HG03342 (cell line): ENCODE measurements at regions not wholly inside any gene's neighbourhood (a gene's known extent, or its start where the extent isn't known, plus 50 kb on each side); places are given as distances from the start of the nearest gene placed in this dataset.
"Not testable (repeated sequence)": the region's sequence is repeated elsewhere in the genome, so short reads cannot be mapped to it uniquely, and the experiment has no call there.

Experiments
- ATAC-seq: cut with Tn5 transposase; IDR thresholded peaks from one replicate; pipeline ENCODE4 v1.9.1; 2021; ENCODE audit warnings: mild to moderate bottlenecking, moderate library complexity; ENCODE audit not compliant: unreplicated experiment

DNA sequence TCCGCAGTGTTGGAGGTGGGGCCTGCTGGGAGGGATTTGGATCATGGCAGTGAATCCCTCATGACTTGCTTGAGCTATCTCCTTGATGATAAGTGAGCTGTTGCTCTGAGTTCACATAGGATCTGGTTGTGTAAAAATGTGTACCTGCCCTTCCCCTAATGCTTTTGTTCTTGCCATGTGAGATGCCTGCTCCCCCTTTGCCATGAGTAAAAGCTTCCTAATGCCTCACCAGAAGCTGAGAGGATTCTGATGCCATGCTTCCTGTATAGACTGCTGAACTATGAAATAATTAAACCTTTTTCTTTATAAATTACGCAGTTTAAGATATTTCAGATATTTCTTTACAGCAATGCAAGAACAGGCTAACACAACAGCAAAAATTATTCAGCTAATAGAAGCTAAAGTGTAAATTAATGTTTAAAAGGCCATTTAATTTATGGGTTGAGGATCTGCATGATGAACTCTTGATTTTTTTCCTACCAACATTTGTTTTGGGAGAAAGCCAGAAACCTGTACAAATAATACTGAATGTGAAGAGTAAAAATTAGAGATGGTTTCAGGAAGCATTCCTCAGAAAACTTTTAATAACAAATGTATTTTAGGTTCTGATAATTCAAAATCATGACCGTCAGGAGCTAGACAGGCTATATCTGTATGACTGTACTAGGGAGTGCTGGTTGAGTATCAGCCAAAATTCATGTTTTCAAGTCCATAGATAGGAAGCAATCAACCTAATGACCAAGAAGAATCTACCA is 177.5 kb upstream of the GRIA4 start:
- ATAC-seq, result no peak

DNA sequence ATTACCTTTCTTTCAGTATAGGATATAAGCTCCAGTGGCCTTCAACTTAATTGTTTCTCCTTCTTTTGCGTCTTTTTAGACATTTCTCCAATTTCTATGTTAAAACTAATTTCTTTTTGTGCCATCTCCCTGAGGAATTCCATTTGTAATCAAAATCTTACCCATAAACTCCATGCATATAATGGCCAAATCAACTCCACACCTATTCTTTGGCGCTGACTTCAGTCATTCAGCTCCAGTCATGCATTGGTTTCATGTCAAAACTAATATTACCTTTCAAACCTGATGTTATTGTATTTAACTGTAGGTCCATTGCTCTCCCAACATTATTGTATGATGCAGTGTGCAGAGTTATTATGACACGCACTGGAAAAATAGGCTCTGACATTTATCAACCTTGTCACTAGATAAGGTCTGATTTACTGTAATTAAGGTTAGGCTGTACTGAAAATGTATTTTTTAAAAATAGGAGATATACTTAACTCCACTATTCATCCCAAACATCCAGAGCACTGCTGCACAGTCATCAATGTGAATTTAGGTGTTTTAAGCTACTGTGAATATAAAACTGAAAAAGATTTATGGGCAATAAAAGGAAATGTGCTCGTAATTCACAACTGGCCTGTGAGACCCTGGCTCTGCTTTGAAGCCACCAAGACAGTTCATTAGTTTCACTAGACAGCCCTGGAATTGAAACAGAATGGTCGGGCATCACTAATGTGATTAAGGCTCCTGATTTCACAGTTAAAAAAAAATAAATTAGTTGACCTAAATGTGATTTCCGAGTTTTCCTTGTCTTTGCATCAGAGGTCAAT is 180.6 kb upstream of the GRIA4 start:
- ATAC-seq, result no peak

DNA sequence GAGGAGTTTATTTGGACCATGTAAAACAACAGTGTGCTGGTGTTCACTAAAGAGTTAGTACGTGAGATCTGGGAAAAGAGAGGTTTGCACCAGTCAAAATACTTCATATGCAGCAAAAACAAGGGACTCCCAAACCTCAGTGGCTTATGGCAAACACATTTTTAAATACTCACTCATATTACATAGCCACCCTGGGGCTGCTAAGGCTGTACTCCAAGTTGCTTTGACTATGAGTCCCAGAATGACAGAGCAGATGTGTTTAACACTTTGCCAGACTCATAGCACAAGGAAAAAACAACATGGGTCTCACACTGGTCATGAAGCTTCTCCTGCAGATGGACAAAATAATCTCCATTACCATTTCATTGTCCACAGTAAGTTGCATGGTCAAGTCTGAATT is 202.8 kb upstream of the GRIA4 start:
- ATAC-seq, result no peak

DNA sequence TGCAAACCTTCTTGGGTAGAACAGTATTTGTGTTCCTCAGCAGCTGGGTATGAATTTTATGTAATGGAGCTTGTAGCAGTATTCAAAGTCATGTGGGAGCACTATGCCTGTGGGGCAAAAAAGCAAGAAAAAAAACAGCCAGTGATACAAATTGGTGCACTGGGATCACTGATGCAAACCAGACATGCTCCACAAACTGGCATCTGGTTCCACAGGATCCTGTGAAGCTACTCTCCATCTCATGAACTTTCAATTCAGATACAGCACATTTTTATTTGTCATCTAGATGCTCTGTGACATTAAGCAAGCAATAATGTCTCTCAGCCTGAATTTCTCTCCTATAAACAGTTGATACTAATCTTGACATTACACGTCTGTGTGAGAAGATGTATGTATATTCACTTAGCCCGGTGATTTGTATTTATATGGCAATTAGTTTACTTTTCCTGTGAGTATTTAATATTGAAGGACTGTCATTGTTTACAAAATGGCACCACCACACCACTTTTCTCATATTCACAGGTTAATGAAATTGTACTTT is 208.5 kb upstream of the GRIA4 start:
- no peak for ATAC-seq

DNA sequence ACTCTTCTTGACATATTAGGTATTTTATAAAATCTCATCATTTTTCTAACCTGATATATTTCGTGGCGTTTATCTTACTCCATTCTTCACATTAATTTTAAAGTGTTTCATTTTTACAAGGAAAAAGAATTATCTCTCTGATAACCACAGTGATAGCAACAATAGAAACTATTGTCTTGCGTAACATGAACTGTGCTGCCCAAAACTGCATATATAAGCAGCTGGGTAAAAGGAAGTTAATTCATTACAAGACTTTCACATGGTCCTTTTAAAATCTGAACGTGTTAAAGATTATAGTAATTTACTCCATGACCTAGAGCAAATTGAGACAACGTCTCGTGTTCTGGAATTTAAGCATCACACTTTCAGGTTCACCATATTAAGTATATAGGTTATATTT is 210.4 kb upstream of the GRIA4 start:
- no peak for ATAC-seq

DNA sequence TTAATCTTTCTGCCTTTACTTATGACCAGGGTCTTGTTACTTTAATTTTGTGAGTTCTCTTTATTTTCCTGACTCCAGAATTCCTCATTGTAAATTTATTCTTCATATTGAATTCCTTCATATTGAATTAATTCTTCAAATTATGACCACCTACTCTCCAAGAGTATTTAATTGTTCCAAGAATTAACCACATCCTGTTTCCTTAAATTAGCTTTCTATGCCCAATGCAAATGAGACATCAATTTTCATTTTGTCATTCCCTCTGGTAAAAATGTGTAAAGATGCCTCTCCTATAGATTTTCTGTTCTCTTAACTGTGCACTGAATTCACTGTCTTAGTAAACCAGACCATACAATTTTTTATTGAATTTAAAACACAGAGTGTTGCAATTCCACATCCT is 211.2 kb upstream of the GRIA4 start:
- ATAC-seq, result no peak

DNA sequence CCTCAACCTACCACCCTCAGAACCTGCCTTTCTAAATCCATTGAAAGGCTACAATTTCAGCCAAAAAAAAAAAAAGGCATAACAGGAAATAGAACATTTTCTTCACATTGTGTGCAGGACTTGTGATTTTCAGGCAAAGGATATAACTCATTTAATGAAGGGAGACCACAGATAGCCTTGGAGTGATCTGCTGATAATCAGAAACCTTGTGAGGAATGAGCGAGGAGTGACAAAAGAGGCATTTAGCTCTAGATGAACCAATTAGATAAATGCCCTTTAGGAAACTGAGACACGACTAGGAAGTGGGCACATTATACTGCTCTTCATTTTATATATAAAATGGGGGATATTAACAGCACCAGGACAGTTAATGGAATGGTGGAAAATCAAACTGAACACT is 216.5 kb upstream of the GRIA4 start:
- no peak for ATAC-seq

DNA sequence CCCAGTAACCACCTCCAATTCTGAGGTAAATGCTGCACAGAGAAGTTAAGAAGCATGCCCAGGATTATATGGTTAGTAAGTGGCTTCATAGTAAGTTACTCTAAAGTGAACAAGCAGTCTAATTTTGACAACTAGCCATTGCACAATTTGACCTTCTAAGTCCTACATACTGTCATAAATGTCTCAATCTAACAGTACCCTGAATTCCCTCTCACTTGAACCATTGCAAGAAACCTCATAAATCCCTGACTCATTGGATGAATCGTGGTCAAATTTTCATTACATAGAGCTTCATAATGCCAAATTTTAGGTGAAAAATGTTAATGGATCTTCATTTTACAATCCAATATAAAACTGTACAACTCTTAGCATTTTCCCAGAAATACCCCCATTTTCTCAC is 217.3 kb upstream of the GRIA4 start:
- ATAC-seq, result no peak

DNA sequence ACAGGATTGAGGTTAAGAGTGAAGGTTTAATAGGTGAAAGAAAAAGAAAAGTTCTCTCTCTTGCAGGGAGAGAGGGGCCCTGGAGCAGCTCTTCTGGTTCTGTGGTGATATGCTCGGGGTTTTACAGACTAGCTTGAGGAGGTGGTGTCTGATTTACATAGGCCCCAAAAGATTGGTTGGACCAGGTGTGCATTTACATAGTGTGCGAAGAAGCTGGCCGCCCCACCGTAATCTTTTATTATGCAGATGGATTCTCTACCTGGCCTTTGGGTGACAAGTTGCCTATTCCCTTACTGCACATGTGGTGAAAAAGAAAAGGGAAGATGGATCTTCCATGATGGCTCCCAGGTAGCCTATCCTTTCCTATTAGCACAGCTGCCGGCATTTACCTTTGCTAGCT is 219.9 kb upstream of the GRIA4 start:
- no peak for ATAC-seq

DNA sequence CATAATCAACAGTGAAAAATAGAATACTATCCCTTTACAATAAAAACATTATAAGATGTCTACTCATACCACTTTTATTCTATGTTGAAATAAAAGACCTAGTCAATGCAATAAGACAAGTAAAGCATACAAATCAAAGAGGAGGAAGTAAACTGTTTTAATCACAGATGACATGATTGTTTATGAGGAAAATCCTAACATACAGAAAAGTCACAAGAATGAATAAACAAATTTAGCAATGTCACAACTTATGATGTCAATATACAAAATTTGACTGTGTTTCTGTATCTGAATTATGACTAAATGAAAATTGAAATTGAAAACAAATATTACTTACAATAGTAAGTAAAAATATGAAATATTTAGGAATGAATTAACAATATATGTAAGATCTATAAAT is 221.9 kb upstream of the GRIA4 start:
- ATAC-seq, result no peak

DNA sequence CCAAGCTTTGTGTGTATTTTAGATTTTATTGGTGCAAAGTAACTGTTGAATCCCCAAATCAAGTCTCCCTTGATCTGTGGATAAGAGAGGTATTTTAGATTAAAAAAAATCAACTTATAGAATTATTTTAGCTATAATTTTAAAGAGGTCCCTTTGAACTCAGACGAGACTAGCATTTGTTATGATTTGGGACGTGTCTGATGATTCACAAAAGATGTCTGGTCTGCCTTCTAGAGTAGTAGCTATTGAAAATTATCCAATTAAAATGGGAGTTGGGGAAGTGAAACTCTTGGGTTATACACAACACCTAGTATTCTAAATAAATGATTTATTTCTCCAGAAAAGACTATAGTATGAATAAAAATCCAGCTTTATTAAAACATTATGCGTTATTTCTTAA is 227.9 kb upstream of the GRIA4 start:
- no peak for ATAC-seq

DNA sequence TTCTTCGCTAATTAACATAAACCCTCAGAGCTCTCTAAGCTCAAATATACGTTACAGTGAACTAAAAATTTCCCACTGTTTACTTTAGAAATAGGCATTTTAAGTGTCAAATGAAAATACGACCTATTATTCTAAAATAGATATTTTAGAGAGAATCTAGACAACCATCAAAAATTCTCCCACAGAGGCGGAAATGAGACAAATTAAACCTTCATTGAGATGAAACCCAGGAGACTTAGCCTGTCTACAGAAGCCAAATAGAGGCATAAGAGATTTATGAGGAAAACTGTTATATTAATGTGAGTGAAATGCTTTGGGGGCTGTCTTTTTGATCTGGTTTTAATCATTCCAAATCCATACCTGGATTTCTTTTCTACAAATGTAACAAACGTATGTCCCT is 232.0 kb upstream of the GRIA4 start:
- ATAC-seq, result no peak

DNA sequence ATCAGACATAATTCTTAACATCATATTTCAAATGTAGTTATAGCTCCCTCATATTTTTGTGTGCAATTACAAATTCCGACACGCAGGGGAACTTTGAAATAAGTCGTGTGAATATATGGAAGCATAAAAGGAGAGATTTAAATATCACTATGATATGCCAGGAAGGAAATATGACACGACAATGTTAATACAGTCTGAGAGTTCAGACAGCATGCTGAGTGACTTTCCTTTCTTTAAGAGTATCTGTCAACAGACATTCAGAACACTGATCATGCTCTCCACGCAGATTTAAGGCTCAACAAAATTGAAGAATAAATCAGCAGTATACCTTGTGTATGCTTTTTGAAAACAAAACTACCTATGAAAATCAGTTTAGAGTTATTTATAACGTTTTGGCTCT is 232.6 kb upstream of the CARD18 start:
- ATAC-seq, result no peak

DNA sequence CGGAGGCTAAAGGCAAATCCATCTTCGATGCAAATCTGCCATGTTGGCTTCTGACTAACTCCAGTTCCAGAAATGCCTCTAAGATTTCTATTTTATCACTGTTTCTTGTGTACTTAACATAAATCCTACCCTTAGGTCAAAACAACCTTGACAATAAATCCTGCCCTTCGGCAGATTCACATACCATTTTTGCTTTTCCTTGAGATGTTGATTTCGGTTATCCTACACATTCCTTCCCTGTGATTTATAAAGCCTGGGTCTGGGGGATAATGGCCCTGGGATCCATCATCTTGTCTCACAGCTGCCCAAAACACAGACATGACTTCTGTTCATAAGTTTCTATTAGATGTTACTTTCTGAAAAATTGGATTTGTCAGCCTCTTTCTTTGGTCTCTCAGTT is 231.7 kb upstream of the CARD18 start:
- no peak for ATAC-seq

DNA sequence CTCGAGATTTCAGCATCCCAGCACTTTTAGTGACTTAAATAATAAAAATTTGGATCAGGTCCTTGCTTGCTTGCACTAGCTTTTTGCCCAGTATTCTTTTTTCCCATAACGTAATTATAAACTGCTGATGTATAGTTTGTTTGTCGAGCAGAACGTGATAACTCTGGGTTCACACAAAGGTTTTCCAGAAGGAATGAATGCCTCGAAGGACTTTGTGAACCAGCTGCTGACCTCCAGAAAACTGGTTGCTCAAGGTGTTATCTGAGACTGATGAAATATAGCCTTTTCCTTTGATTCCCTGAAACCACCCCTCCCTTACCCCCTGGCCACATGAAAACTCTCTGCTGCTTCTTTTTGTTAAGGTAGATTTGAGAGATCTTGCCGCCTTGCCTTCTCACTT is 229.1 kb upstream of the CARD18 start:
- ATAC-seq, result no peak

DNA sequence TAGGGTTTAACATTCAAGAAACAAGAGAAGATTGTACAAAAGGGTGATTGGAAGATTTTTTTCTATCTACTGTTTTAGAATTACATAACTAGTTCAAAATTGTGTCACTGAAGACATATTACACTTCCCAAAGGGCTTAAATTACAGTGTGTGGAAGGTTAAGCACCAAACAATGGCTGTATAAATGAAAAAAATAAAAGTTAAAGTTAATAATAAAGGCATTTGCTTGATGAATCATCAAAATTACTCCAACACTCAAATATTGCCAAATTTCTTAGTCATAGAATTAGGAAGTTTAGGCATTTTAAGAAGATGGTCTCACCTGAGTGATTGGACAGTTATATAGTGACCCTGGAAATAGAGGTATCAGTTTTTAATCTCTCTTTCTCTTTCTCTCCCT is 227.6 kb upstream of the CARD18 start:
- ATAC-seq, result no peak

DNA sequence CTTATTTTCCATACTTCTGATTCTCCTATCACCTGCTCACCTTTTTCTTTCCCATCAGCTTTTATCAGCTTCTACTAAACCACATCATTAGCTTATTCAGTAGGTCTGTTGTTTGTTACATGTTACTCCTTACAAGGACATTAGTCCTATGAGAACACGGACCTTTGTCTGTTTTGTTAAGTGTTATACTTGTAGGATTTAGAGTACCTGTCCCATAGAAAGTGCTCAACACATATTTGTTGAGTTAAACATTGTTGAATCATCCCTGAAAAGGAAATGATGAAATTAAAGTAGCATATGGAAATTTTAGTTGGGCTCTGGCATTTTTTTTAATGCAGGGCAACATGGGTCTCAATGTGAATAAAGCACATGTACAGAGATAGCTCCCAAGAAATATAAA is 222.1 kb upstream of the CARD18 start:
- no peak for ATAC-seq

DNA sequence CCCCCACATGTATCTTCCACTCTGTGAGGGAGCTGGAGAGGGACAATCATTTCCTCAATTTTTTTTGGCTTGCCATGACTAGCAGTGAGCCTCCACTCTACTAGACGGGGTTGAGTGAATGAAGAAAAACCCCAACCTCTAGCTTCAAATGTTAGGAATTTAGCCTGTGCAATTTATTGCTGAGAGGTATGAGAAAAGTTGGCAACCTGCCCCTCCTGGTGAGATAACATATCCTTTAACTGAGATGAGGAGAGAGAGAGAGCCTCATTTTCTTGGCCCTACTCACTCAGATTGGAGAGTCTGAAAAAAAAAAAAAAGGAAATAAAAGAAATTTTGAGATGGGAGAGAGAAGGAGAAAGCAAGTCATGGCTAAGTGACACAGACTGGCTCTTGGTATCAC is 218.2 kb upstream of the CARD18 start:
- ATAC-seq, result no peak

DNA sequence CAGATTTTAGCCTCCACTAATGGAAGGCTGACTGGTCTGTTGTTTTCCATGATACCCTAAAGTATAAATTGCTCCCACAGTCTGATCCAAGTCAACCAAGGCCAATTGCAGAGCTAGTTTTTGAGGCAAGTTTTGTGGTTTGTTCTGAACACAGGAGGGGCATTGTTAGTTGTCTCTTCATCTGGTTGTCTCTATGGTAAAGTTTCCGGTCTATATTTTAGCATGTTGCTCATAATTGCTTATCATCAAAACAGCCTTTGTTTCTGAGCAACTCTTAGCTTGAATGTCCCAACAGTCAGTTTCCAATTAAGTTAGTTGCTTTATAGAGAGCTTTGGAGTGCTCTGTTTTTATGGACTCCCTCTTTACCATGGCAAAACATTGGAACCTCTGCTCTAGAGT is 217.6 kb upstream of the CARD18 start:
- no peak for ATAC-seq

DNA sequence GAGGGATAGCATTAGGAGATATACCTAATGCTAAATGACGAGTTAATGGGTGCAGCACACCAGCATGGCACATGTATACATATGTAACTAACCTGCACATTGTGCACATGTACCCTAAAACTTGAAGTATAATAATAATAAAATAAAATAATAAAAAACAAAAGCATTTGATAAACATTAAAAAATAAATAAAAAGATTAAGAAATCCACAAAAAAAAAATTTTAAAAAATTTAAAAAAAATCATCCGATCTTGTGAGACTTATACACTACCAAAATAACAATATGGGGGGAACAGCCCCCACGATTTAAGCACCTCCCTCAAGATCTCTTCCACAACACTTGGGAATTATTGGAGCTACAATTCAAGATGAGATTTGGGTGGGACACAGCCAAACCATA is 210.3 kb upstream of the CARD18 start:
- ATAC-seq, result not testable (repeated sequence)

DNA sequence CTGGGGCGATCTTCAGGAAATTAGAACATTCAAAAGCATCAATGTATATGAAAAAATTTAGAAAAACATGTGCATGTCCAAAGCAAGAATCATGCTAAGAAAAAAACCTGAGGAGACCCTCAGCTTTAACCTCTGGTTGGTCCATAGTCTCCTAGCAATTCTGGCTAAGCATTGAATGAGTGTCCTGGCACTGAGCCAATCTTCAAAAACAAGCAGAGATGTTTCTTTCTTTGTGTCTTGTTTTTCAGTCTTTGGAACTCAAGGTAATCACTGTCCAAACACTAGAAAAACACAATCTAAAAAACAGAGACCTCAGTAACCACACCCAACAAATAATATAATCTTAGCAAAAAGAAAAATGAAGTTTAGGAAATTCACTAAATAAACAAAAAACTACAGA is 205.4 kb upstream of the CARD18 start:
- no peak for ATAC-seq

DNA sequence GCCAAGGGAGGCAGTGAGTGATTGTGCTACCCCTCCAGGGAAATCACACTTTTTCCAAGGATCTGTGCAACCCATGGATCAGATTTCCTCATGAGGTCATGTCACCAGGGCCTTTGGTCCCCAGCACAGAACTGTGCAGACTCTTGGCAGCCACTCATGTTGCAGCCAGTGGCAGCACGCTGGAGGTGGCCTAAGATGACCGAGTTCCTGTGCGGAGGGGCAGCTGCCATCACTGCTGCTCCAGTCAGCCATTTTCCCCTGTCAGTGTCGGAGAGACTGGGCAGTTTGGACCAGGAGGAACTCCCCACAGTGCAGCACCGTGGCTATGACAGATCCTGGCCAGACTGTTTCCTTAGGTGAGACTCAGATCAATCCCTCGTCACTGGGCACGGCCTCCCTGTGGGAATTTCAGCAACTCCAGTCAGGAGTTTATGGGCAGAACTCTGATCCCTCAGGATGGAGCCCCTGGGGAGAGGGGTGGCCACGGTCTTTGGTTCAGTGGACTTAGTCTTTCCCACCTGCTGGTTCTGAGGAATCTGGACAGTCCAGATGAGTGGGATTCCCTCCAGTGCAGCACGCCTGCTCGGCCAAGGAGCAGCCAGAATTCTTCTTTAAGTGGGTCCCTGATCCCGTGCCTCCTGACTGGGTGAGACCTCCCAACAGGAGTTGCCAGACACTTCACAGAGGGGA is 194.6 kb upstream of the CARD18 start:
- no peak for ATAC-seq
